Astrocyte (in vitro differentiated cells and primary cell): ENCODE measurements at regions not wholly inside any gene's neighbourhood (a gene's known extent, or its start where the extent isn't known, plus 50 kb on each side); places are given as distances from the start of the nearest gene placed in this dataset.

ENCODE experiments used
- EZH2 ChIP-seq: IDR thresholded peaks from 2 replicates; pipeline ENCODE4 v1.6.1; 2012; ENCODE audit warnings: mild to moderate bottlenecking, low read length, inconsistent platforms; ENCODE audit not compliant: insufficient read depth
- TF ChIP-seq, protein P1 (sequence below): IDR thresholded peaks from 2 replicates; pipeline ENCODE4 v1.5.1; 2011; ENCODE audit warnings: low read depth, mild to moderate bottlenecking, inconsistent platforms, low read length, moderate library complexity; ENCODE audit not compliant: insufficient read depth

DNA sequence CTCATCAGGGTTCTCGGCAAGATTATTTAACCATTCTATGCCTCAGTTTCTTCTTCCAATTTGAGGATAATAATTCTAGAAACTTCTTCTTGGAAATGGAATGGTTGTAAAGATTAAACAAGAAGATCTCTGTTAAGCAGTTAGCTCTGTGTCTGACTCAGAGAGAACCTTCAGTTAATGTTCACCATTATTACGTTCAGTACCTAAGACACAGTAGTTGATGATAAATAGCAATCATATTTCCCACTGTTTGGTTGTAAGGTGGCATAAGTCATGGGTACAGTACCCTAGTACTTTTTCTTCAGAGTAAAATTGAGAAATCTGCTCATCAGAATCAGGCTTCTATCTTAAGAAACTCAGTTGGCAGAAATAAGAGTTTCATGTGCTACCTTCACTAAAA, 366.5 kb upstream of the BOD1L1 start:
- TF ChIP-seq EZH2 = no peak
- TF ChIP-seq, protein P1, sequence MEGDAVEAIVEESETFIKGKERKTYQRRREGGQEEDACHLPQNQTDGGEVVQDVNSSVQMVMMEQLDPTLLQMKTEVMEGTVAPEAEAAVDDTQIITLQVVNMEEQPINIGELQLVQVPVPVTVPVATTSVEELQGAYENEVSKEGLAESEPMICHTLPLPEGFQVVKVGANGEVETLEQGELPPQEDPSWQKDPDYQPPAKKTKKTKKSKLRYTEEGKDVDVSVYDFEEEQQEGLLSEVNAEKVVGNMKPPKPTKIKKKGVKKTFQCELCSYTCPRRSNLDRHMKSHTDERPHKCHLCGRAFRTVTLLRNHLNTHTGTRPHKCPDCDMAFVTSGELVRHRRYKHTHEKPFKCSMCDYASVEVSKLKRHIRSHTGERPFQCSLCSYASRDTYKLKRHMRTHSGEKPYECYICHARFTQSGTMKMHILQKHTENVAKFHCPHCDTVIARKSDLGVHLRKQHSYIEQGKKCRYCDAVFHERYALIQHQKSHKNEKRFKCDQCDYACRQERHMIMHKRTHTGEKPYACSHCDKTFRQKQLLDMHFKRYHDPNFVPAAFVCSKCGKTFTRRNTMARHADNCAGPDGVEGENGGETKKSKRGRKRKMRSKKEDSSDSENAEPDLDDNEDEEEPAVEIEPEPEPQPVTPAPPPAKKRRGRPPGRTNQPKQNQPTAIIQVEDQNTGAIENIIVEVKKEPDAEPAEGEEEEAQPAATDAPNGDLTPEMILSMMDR = no peak
